Stomach (tissue), 8 donors: ENCODE measurements at regions not wholly inside any gene's neighbourhood (a gene's known extent, or its start where the extent isn't known, plus 50 kb on each side); places are given as distances from the start of the nearest gene placed in this dataset.
A peak's percentile ranks its signal among the peaks of the same experiment; 100 is the strongest.
"Not testable (repeated sequence)": the region's sequence is repeated elsewhere in the genome, so short reads cannot be mapped to it uniquely, and the experiment has no call there.

ENCODE experiments used
- DNase-seq, 2 donors: peaks; one replicate each; pipeline versions ENCODE4 v3.0.0 to v3.0.0-alpha.2; 2013 to 2019
- H3K27ac ChIP-seq, 5 donors: fragments of 200-600 bp in 4 of 5; sonication (generic) in 4 of 5; one replicate each; pipeline ENCODE4 v1.5.1; 2013 to 2019; ENCODE audit warnings: mild to moderate bottlenecking in 1 of 5, moderate library complexity in 1 of 5
- H3K27me3 ChIP-seq, 3 donors: fragments of 200-600 bp; sonication (generic); one replicate each; pipeline ENCODE4 v1.5.1; 2017 to 2019; ENCODE audit warnings: mixed run types in 1 of 3
- H3K36me3 ChIP-seq, 4 donors: fragments of 200-600 bp; sonication (generic); 1 replicate in 3 of 4; 2 replicates in 1 of 4; pipeline ENCODE4 v1.5.1; 2016 to 2019
- H3K4me1 ChIP-seq, 4 donors: fragments of 200-600 bp; sonication (generic); one replicate each; pipeline ENCODE4 v1.5.1; 2016 to 2019
- H3K4me3 ChIP-seq, 4 donors: fragments of 200-600 bp; sonication (generic) in 3 of 4; one replicate each; pipeline ENCODE4 v1.5.1; 2016 to 2019; ENCODE audit warnings: mild to moderate bottlenecking in 1 of 4
- H3K9me3 ChIP-seq, 4 donors: fragments of 200-600 bp; sonication (generic); one replicate each; pipeline ENCODE4 v1.5.1; 2016 to 2019
- CTCF ChIP-seq, 7 experiments: fragments of 450-650 bp in 4 of 7; fragments of 200-600 bp in 3 of 7; sonication (generic) in 3 of 7; IDR thresholded peaks; one replicate each; pipeline ENCODE4 v1.5.1; 2016 to 2019; ENCODE audit warnings: antibody characterized with exemption in 7 of 7, control low read depth in 2 of 7, mild to moderate bottlenecking in 1 of 7
- EP300 ChIP-seq: sonication (generic); formaldehyde crosslinking; IDR thresholded peaks from one replicate; pipeline ENCODE4 v1.6.1; 2017; ENCODE audit warnings: antibody characterized with exemption
- POLR2A ChIP-seq, 4 donors: fragments of 450-650 bp; IDR thresholded peaks; one replicate each; pipeline ENCODE4 v1.6.1; 2016; ENCODE audit warnings: antibody characterized with exemption in 4 of 4, control low read depth in 2 of 4, mild to moderate bottlenecking in 1 of 4, moderate library complexity in 1 of 4
- POLR2AphosphoS5 ChIP-seq, 3 donors: sonication (generic); formaldehyde crosslinking; IDR thresholded peaks; one replicate each; pipeline ENCODE4 v1.6.1; 2016; ENCODE audit warnings: antibody characterized with exemption in 3 of 3
- WGBS, 5 donors: extraction: QIAGEN DNeasy Blood & Tissue Kit in 3 of 5; methylation state at CpG; one replicate each; pipeline versions ENCODE4 v1.1.5 to v1.1.7; 2013 to 2018; 5-methylcytosine and 5-hydroxymethylcytosine counted together
- intact Hi-C: fragments of 100-400 bp; cut with DNase I; formaldehyde crosslinking; loops from one replicate; pipeline ENCODE4 v1.15.1; 2023; ENCODE audit warnings: low total_unique reads
- donor health status: healthy with polysubstance abuse.
- donor health status: Bipolar disorder and iron deficiency.
- donor health status: healthy.

- no peak overlapping the region for H3K4me3 ChIP-seq
- intact Hi-C loops = no loop called here
- H3K36me3 ChIP-seq = no peaks in the 10 kb centered on the region
- no peaks in the 10 kb centered on the region for H3K4me1 ChIP-seq
- H3K9me3 ChIP-seq = peaks cover 0 to 3% (median 0%) of the 10 kb centered on the region in 4 donors
- peak in 1 of 2 donors; percentile 2 for DNase-seq
- no peak overlapping the region for H3K27ac ChIP-seq
- 72 to 85% (median 81%) methylated on average over 5 of the region's 5 CpGs for WGBS, 5 donors
- no peaks in the 10 kb centered on the region for H3K27me3 ChIP-seq
- no peak for TF ChIP-seq POLR2AphosphoS5 (IDR thresholded peaks at IDR 0.05)
- TF ChIP-seq POLR2A (IDR thresholded peaks at IDR 0.05) = no peak
- TF ChIP-seq EP300 = no peak
- no peak for TF ChIP-seq CTCF (IDR thresholded peaks at IDR 0.05)
Observed at GRCh38 chr4:160353548-160353947, 1250.7 kb downstream of the RAPGEF2 start.

GRCh38 chr4:160362478-160362877 is 1259.6 kb downstream of the RAPGEF2 start:
- intact Hi-C loops = no loop called here
- no peaks in the 10 kb centered on the region for H3K4me1 ChIP-seq
- no peaks in the 10 kb centered on the region for H3K27me3 ChIP-seq
- peaks cover 0 to 9% (median 0%) of the 10 kb centered on the region in 4 donors for H3K9me3 ChIP-seq
- H3K4me3 ChIP-seq = no peak overlapping the region
- no peak overlapping the region for H3K27ac ChIP-seq
- DNase-seq = no peak
- TF ChIP-seq EP300 (no peak), POLR2A (IDR thresholded peaks at IDR 0.05) (no peak), CTCF (IDR thresholded peaks at IDR 0.05) (no peak), POLR2AphosphoS5 (IDR thresholded peaks at IDR 0.05) (no peak)
- H3K36me3 ChIP-seq = no peaks in the 10 kb centered on the region
- WGBS, 5 donors = 39 to 65% (median 60%) methylated on average over 3 of the region's 3 CpGs

GRCh38 chr4:160364217-160364616 is 1261.3 kb downstream of the RAPGEF2 start:
- H3K27me3 ChIP-seq = no peaks in the 10 kb centered on the region
- H3K36me3 ChIP-seq = no peaks in the 10 kb centered on the region
- TF ChIP-seq POLR2AphosphoS5 (IDR thresholded peaks at IDR 0.05) (no peak), CTCF (IDR thresholded peaks at IDR 0.05) (no peak), POLR2A (IDR thresholded peaks at IDR 0.05) (no peak), EP300 (no peak)
- no peak for DNase-seq
- H3K27ac ChIP-seq = no peak overlapping the region
- intact Hi-C loops = no loop called here
- H3K4me1 ChIP-seq = no peaks in the 10 kb centered on the region
- H3K4me3 ChIP-seq = no peak overlapping the region
- H3K9me3 ChIP-seq = peaks cover 0 to 9% (median 0%) of the 10 kb centered on the region in 4 donors

- intact Hi-C loops, H3K9me3 ChIP-seq, H3K27ac ChIP-seq, DNase-seq, H3K27me3 ChIP-seq, H3K4me1 ChIP-seq, H3K36me3 ChIP-seq, H3K4me3 ChIP-seq: not testable (repeated sequence)
- WGBS, 5 donors = 46 to 63% (median 59%) methylated on average over 5 to 6 of the region's 6 CpGs
Observed at GRCh38 chr4:160364665-160365064, 1261.8 kb downstream of the RAPGEF2 start.

- H3K4me3 ChIP-seq, intact Hi-C loops, H3K36me3 ChIP-seq, H3K27ac ChIP-seq, H3K4me1 ChIP-seq, DNase-seq, H3K9me3 ChIP-seq, H3K27me3 ChIP-seq: not testable (repeated sequence)
- WGBS, 5 donors = 30 to 48% (median 41%) methylated on average over 8 of the region's 8 CpGs
Observed at GRCh38 chr4:160365383-160365782, 1262.5 kb downstream of the RAPGEF2 start.

- Histone ChIP-seq H3K27me3 (no peaks in the 10 kb centered on the region), H3K4me1 (no peaks in the 10 kb centered on the region), H3K36me3 (no peaks in the 10 kb centered on the region), H3K4me3 (no peak overlapping the region), H3K27ac (no peak overlapping the region), H3K9me3 (no peaks in the 10 kb centered on the region)
- no peak for DNase-seq
- intact Hi-C loops = no loop called here
- WGBS, 5 donors = 47 to 68% (median 54%) methylated on average over 2 of the region's 2 CpGs
- TF ChIP-seq CTCF (IDR thresholded peaks at IDR 0.05) = no peak
- no peak for TF ChIP-seq EP300
- no peak for TF ChIP-seq POLR2AphosphoS5 (IDR thresholded peaks at IDR 0.05)
- TF ChIP-seq POLR2A (IDR thresholded peaks at IDR 0.05) = no peak
Observed at GRCh38 chr4:160370046-160370445, 1267.2 kb downstream of the RAPGEF2 start.
